ENCODE measurements at regions not wholly inside any gene's neighbourhood (a gene's known extent, or its start where the extent isn't known, plus 50 kb on each side); places are given as distances from the start of the nearest gene placed in this dataset.

- Histone ChIP-seq H3K27me3 (ENCODE audit: insufficient read depth) (no peaks in the 10 kb centered on the region), H2AFZ (ENCODE audit: low read depth) (no peak overlapping the region), H3K4me1 (ENCODE audit: control insufficient read depth in 1 of 2, insufficient read depth in 2 of 2, low read depth in 1 of 2, low read length in 1 of 2) (peaks cover 7% of the 10 kb centered on the region in 2 experiments; a peak in 2 of 4 replicates), H3K79me2 (ENCODE audit: insufficient read depth) (no peaks in the 10 kb centered on the region), H3F3A (replicated peaks; ENCODE audit: insufficient read depth) (peaks cover 3% of the 10 kb centered on the region), H3K9me3 (no peaks in the 10 kb centered on the region), H3K4me2 (no peak overlapping the region), H4K20me1 (ENCODE audit: insufficient read depth) (no peaks in the 10 kb centered on the region), H3K4me3 (ENCODE audit: low read depth in 2 of 2, low read length in 1 of 2) (no peak overlapping the region), H3K36me3 (replicated peaks in 1 of 2; ENCODE audit: control insufficient read depth in 1 of 2, insufficient read depth in 2 of 2, low read length in 1 of 2) (no peaks in the 10 kb centered on the region), H3K9me2 (no peaks in the 10 kb centered on the region), H3K27ac (ENCODE audit: low read depth in 2 of 2, low read length in 1 of 2) (no peak overlapping the region), H3K9ac (no peak overlapping the region)
- WGBS (ENCODE audit: low lambda C conversion rate), result 75% methylated on average over 3 of the region's 3 CpGs
- ChIA-PET POLR2A (no interaction called here), CTCF (no interaction called here)
- DNase-seq, result no peak
- TF ChIP-seq EZH2phosphoT487 (IDR thresholded peaks at IDR 0.05; ENCODE audit: borderline replicate concordance, low read depth) (no peak), NRF1 (IDR thresholded peaks at IDR 0.05; ENCODE audit: low read depth, low read length) (no peak), CHD2 (IDR thresholded peaks at IDR 0.05; ENCODE audit: low read length, partially characterized antibody) (no peak), RAD21 (IDR thresholded peaks at IDR 0.05; ENCODE audit: low read length) (no peak), TEAD4 (IDR thresholded peaks at IDR 0.05; ENCODE audit: borderline replicate concordance, insufficient read depth) (no peak), GABPA (IDR thresholded peaks at IDR 0.05; ENCODE audit: low read depth) (no peak), TAF1 (IDR thresholded peaks at IDR 0.05; ENCODE audit: borderline replicate concordance, low read depth, low read length) (no peak)
These were observed 544.4 kb downstream of the EFNA5 start for GRCh38 chr5:107126341-107126740.

- TF ChIP-seq NFIC (IDR thresholded peaks at IDR 0.05; ENCODE audit: borderline replicate concordance) (no peak), SIN3A (IDR thresholded peaks at IDR 0.05; ENCODE audit: borderline replicate concordance, low read depth, low read length) (no peak), EZH2phosphoT487 (IDR thresholded peaks at IDR 0.05; ENCODE audit: borderline replicate concordance, low read depth) (no peak), MEF2A (IDR thresholded peaks at IDR 0.05; ENCODE audit: borderline replicate concordance, low read depth) (no peak), FOXM1 (IDR thresholded peaks at IDR 0.05; ENCODE audit: low read depth) (no peak), CHD2 (IDR thresholded peaks at IDR 0.05; ENCODE audit: low read length, partially characterized antibody) (no peak), PBX3 (IDR thresholded peaks at IDR 0.05) (no peak), POLR2AphosphoS5 (IDR thresholded peaks at IDR 0.05; ENCODE audit: low read depth, low read length) (no peak), MAX (IDR thresholded peaks at IDR 0.05; ENCODE audit: low read depth) (no peak), SMC3 (IDR thresholded peaks at IDR 0.05; ENCODE audit: low read depth, low read length) (no peak), RFX5 (IDR thresholded peaks at IDR 0.05; ENCODE audit: low read length) (no peak), YY1 (IDR thresholded peaks at IDR 0.05; ENCODE audit: low read depth) (no peak), TAF1 (IDR thresholded peaks at IDR 0.05; ENCODE audit: borderline replicate concordance, low read depth, low read length) (no peak), JUND (IDR thresholded peaks at IDR 0.05) (no peak), FOXJ3 (CRISPR knock-in tag; IDR thresholded peaks at IDR 0.05) (no peak), RAD21 (IDR thresholded peaks at IDR 0.05; ENCODE audit: low read length) (no peak)
- TF ChIP-seq, protein P1, sequence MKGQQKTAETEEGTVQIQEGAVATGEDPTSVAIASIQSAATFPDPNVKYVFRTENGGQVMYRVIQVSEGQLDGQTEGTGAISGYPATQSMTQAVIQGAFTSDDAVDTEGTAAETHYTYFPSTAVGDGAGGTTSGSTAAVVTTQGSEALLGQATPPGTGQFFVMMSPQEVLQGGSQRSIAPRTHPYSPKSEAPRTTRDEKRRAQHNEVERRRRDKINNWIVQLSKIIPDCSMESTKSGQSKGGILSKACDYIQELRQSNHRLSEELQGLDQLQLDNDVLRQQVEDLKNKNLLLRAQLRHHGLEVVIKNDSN (IDR thresholded peaks at IDR 0.05; ENCODE audit: borderline replicate concordance, low read depth), result no peak
- TF ChIP-seq, protein P2, sequence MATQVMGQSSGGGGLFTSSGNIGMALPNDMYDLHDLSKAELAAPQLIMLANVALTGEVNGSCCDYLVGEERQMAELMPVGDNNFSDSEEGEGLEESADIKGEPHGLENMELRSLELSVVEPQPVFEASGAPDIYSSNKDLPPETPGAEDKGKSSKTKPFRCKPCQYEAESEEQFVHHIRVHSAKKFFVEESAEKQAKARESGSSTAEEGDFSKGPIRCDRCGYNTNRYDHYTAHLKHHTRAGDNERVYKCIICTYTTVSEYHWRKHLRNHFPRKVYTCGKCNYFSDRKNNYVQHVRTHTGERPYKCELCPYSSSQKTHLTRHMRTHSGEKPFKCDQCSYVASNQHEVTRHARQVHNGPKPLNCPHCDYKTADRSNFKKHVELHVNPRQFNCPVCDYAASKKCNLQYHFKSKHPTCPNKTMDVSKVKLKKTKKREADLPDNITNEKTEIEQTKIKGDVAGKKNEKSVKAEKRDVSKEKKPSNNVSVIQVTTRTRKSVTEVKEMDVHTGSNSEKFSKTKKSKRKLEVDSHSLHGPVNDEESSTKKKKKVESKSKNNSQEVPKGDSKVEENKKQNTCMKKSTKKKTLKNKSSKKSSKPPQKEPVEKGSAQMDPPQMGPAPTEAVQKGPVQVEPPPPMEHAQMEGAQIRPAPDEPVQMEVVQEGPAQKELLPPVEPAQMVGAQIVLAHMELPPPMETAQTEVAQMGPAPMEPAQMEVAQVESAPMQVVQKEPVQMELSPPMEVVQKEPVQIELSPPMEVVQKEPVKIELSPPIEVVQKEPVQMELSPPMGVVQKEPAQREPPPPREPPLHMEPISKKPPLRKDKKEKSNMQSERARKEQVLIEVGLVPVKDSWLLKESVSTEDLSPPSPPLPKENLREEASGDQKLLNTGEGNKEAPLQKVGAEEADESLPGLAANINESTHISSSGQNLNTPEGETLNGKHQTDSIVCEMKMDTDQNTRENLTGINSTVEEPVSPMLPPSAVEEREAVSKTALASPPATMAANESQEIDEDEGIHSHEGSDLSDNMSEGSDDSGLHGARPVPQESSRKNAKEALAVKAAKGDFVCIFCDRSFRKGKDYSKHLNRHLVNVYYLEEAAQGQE (IDR thresholded peaks at IDR 0.05; ENCODE audit: low read depth, low read length), result no peak
- Histone ChIP-seq H2AFZ (ENCODE audit: low read depth) (no peak overlapping the region), H4K20me1 (ENCODE audit: insufficient read depth) (no peaks in the 10 kb centered on the region), H3K9me3 (no peaks in the 10 kb centered on the region), H3K9ac (no peak overlapping the region), H3K4me2 (no peak overlapping the region), H3K4me1 (ENCODE audit: control insufficient read depth in 1 of 2, insufficient read depth in 2 of 2, low read depth in 1 of 2, low read length in 1 of 2) (peaks cover 7% of the 10 kb centered on the region in 2 experiments; a peak in 2 of 4 replicates), H3F3A (replicated peaks; ENCODE audit: insufficient read depth) (no peaks in the 10 kb centered on the region), H3K79me2 (ENCODE audit: insufficient read depth) (no peaks in the 10 kb centered on the region), H3K36me3 (replicated peaks in 1 of 2; ENCODE audit: control insufficient read depth in 1 of 2, insufficient read depth in 2 of 2, low read length in 1 of 2) (no peaks in the 10 kb centered on the region), H3K9me2 (no peaks in the 10 kb centered on the region), H3K27ac (ENCODE audit: low read depth in 2 of 2, low read length in 1 of 2) (no peak overlapping the region), H3K4me3 (ENCODE audit: low read depth in 2 of 2, low read length in 1 of 2) (no peak overlapping the region), H3K27me3 (ENCODE audit: insufficient read depth) (no peaks in the 10 kb centered on the region)
- ChIA-PET CTCF (interaction anchor here (1.4 kb wide), 1 partner anchor 124 kb away, joined by 6 read pairs; no protein-coding TSS in a partner anchor), POLR2A (no interaction called here)
- 70% methylated on average over 1 of the region's 1 CpG for WGBS (ENCODE audit: low lambda C conversion rate)
- no peak for DNase-seq
These were observed 546.4 kb downstream of the EFNA5 start for GRCh38 chr5:107124376-107124775.
